HG03095 (cell line): ENCODE measurements at regions not wholly inside any gene's neighbourhood (a gene's known extent, or its start where the extent isn't known, plus 50 kb on each side); places are given as distances from the start of the nearest gene placed in this dataset.

ENCODE experiments used
- ATAC-seq: cut with Tn5 transposase; IDR thresholded peaks from one replicate; pipeline ENCODE4 v1.9.1; 2021; ENCODE audit warnings: moderate library complexity; ENCODE audit not compliant: unreplicated experiment

DNA sequence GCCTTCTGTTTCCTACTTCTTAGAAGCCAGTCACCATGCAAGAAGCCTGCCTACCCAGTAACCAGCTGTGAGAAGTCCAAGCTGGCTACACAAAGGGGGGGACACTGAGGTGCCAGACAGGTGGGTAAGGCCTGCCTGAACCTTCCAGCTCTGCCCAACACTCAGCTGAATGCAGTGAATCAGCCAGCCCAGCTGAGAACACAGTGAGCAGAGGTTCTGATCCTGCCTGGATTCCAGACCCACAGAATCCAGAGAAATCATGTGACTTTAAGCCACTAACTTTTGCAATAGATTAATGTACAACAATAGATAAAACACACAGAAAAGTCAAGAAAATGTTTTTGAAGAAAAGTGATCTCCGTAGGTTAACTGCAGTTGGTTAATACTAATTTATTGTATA, 151.7 kb downstream of the EFNB2 start:
- no peak for ATAC-seq

DNA sequence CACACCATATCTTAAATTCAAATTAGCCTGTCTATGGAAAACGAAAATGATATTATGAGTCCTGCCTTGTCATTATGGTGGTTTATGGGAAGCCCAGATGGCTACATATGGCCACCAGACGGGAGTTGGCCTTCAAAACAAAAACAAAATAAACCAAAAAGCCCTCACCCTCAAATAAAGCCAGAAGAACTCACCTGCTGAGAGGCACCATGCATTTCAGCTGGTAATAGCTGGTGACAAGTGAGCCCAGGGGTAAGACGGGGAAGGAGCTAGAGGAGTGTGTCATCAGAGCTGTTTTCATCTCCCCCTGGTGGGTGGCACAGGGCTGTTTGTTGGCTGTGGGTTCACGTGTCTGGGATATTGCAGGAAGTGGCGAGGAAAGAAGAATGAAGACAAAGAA, 152.9 kb downstream of the EFNB2 start:
- no peak for ATAC-seq

- no peak for ATAC-seq
These were observed 154.4 kb downstream of the EFNB2 start for GRCh38 chr13:106381091-106381490.

DNA sequence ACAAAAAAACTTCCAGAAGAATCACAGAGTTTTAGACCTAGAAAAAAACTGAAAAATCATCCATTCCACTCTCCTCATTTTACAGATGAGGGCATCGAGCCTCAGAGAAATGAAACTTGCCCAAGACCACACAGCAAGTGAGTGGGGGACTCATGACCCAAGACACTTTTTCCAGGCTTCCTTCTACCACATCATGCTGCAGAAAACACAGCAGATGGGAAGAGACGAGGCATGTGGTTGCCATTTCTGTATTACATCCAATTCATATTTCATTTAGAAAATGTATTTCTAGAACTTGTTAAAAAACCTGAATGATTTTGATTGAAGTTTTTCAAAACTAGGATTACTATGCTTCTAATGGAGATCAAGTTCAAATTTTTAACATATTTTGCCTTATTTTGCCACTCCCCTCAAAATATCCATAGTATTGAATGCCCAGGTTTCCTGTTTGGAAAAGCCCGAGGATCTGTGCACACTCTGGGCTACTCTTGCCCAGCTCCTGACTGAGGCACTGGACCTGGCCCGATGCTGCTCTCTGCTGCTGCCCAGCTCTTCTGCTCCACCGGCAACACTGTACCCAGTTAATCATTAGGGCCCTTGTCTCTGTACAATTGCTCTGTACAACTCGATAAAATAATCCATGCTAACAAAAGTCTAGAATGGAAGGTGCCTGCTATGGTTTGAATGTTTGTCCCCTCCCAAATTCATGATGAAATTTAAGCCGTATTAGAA, 157.4 kb downstream of the EFNB2 start:
- no peak for ATAC-seq

- no peak for ATAC-seq
These were observed 158.1 kb downstream of the EFNB2 start for GRCh38 chr13:106377341-106377740.

- no peak for ATAC-seq
These were observed 158.9 kb downstream of the EFNB2 start for GRCh38 chr13:106376401-106377112.

- no peak for ATAC-seq
These were observed 160.4 kb downstream of the EFNB2 start for GRCh38 chr13:106375085-106375484.

DNA sequence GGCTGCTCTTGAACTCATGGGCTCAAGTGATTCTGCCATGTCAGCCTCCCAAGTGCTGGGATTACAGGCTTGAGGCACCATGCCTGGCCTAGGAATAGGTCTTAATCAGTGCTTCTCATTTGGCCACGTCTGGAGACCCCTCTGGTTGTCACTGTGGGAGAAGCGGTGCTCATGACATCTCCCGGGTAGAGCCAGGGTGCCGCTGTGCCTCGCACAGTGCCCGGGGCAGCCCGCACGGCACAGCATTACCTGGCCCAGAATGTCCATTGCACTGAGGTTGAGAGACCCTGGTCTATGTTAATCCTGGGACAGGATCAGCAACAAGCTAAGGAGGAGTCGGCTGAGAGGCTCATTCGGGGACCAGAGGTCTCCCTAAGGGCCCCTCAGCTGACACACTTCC, 160.8 kb downstream of the EFNB2 start:
- no peak for ATAC-seq

GRCh38 chr13:106373989-106374572, 161.4 kb downstream of the EFNB2 start:
- ATAC-seq, result peak; percentile 67

DNA sequence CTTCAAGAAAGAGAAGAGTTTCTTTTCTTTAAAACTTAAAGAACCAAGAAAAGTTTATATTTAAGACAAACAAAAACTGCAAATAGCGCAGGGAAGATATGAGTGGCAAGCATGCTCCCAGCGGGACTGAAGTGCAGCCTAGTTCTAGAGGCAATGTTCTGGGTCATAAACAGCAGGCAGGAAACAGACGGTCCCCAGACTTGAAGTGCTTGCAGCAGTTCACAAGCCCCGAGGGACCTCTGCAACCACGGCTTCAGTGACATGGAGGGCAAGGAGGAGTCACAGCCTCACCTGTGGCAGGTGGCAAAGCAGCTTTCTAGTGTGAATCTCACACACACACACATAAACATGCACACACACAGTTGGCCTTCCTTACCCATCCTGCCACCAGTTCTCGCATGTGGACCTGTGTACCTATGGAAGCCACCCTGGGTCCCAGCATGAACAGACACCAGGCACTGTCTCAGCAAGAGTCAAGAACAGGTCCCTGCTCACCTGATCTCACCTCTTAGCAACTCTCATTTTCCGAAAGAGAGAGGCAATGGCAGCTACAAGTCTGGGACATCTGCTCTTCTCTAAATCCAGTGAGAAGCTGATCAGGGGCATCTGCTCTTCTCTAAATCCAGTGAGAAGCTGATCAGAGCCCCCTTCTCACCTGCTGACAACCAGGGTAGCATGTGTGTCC, 162.0 kb downstream of the EFNB2 start:
- ATAC-seq, result peak; percentile 67

GRCh38 chr13:106372199-106373155, 163.0 kb downstream of the EFNB2 start:
- no peak for ATAC-seq

- no peak for ATAC-seq
These were observed 164.4 kb downstream of the EFNB2 start for GRCh38 chr13:106371024-106371423.

GRCh38 chr13:106369858-106370257, 165.6 kb downstream of the EFNB2 start:
- ATAC-seq, result no peak

DNA sequence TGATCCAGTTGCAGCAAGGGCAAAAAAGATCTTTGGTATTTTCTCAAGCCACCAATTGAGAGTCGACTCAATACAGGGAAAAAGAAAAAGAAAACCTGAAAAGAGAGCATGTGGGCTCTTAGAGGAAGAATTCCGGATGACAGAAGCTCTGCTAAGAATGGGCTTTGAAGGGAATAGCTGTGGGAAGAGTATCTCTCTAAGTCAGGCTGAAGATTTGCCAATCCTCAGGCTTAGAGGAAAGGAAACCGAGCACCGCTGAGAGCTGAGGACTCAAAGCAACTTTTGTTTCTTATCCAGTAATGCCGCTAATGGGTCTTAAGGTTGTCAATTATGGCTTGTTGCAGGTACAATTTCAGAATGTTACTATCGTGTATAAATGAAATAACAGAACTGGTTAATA, 166.4 kb downstream of the EFNB2 start:
- no peak for ATAC-seq

GRCh38 chr13:106367361-106367971, 168.0 kb downstream of the EFNB2 start:
- no peak for ATAC-seq

DNA sequence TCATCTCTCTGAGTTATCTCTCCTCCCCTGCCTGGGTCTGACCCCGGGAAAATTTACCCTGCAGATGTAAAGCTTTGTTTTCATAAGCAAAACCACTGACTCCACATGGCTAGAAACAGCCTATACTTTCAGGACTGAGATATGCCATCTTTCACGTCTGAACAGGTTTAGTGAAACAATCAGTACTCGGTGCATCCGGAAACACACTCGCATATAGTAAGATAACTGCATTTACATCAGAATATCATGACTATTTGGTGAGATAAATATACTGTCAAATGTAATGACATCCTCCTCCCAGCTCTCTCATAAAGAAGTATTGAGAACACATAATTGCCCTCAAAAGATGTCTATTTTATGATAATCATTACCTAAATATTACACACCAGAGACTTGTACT, 172.8 kb downstream of the EFNB2 start:
- no peak for ATAC-seq

DNA sequence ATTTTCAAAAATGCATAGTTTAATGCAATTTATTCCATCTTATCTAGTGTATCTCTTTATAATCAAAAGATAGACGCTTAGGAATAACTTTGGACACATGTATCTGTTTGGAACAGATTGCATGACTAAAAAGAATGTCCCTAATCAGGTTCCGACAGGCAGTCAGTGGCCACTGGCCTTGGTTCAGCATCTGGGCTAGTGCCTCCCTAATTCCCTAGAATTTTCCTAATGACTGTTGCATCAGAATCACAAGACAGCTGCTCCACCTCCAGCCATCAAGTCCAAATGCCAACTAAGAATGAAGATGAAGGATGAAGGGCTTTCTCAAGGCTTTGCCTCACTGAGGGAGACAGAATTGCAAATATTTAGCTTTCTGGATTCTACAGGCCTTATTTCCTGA, 173.8 kb downstream of the EFNB2 start:
- ATAC-seq, result no peak

GRCh38 chr13:106357198-106357597, 178.3 kb downstream of the EFNB2 start:
- ATAC-seq, result no peak

DNA sequence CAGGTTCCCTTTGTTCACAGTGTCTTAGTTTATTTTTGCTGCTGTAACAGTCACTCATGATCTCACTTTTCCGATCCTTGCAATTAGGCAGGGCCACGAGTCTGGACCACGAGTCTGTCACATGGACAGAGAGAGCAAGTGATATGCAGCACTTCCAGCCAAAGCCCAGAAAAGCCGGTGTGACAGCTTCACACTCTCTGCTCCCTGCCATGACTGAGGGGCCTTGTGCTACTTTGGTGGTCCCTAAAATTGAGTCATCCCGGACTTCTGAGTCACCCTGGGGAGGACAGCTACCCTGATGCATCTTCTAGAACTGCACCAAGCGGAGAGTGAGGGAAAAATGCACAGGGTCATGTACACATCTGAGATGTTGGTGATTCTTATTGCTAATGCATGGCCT, 179.6 kb downstream of the EFNB2 start:
- ATAC-seq, result no peak

DNA sequence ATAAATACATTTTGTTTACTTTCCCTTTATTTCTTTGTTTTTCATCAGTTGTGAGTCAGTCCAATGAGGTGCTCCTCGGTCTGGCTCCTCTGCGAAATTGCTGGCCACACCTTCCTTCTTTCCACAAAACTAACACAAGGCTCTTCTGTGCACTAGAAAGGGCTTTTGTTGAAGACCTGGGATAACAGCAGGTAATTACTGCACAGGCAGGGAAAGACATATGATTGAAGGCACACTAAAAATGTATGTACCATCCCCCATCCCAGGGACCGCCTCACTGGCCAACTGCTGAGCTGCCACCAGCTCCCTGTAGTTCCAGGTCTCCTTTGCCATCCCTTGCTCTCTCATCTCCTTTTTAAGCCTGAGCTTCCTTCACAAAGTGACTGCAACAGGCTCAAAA, 180.5 kb downstream of the EFNB2 start:
- ATAC-seq, result no peak
